ENCODE measurements at regions not wholly inside any gene's neighbourhood (a gene's known extent, or its start where the extent isn't known, plus 50 kb on each side); places are given as distances from the start of the nearest gene placed in this dataset.

- TF ChIP-seq, protein P1, sequence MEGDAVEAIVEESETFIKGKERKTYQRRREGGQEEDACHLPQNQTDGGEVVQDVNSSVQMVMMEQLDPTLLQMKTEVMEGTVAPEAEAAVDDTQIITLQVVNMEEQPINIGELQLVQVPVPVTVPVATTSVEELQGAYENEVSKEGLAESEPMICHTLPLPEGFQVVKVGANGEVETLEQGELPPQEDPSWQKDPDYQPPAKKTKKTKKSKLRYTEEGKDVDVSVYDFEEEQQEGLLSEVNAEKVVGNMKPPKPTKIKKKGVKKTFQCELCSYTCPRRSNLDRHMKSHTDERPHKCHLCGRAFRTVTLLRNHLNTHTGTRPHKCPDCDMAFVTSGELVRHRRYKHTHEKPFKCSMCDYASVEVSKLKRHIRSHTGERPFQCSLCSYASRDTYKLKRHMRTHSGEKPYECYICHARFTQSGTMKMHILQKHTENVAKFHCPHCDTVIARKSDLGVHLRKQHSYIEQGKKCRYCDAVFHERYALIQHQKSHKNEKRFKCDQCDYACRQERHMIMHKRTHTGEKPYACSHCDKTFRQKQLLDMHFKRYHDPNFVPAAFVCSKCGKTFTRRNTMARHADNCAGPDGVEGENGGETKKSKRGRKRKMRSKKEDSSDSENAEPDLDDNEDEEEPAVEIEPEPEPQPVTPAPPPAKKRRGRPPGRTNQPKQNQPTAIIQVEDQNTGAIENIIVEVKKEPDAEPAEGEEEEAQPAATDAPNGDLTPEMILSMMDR (IDR thresholded peaks at IDR 0.05; ENCODE audit: poor library complexity): no peak
- TF ChIP-seq EZH2 (IDR thresholded peaks at IDR 0.05; ENCODE audit: borderline replicate concordance) (no peak), EZH2phosphoT487 (IDR thresholded peaks at IDR 0.05; ENCODE audit: low read depth, severe bottlenecking, unreplicated experiment) (no peak)
Measured at GRCh38 chr16:59048876-59049275, 314.8 kb upstream of the GOT2 start.

Data from hepatocyte (in vitro differentiated cells).